Fibroblast of villous mesenchyme (primary cell): ENCODE measurements at regions not wholly inside any gene's neighbourhood (a gene's known extent, or its start where the extent isn't known, plus 50 kb on each side); places are given as distances from the start of the nearest gene placed in this dataset.

Experiments used
- DNase-seq: peaks from one replicate; pipeline ENCODE4 v3.0.0-alpha.2; 2010; ENCODE audit warnings: low read depth
- H3K4me3 ChIP-seq: 2 replicates; pipeline ENCODE4 v1.5.1; 2011; ENCODE audit warnings: low read depth, mild to moderate bottlenecking, low read length
- CTCF ChIP-seq: IDR thresholded peaks from 2 replicates; pipeline ENCODE4 v1.5.1; 2012; ENCODE audit warnings: low read depth, mild to moderate bottlenecking, low read length; ENCODE audit not compliant: insufficient read depth

- H3K4me3 ChIP-seq = no peak overlapping the region
- TF ChIP-seq CTCF = no peak
- no peak for DNase-seq
Measured at GRCh38 chr20:48164566-48165400, 379.5 kb upstream of the SULF2 start.

GRCh38 chr20:48164034-48164433 lies 378.8 kb upstream of the SULF2 start:
- no peak overlapping the region for H3K4me3 ChIP-seq
- DNase-seq = no peak
- TF ChIP-seq CTCF = no peak

GRCh38 chr20:48163505-48163904 lies 378.2 kb upstream of the SULF2 start:
- no peak for DNase-seq
- no peak for TF ChIP-seq CTCF
- no peak overlapping the region for H3K4me3 ChIP-seq

GRCh38 chr20:48162621-48163020 lies 377.3 kb upstream of the SULF2 start:
- no peak for DNase-seq
- TF ChIP-seq CTCF = no peak
- no peak overlapping the region for H3K4me3 ChIP-seq

- no peak overlapping the region for H3K4me3 ChIP-seq
- DNase-seq = no peak
- TF ChIP-seq CTCF = no peak
Measured at GRCh38 chr20:48159145-48160008, 374.1 kb upstream of the SULF2 start.

- peak; percentile 32 for DNase-seq
- TF ChIP-seq CTCF = no peak
- H3K4me3 ChIP-seq = no peak overlapping the region
Measured at GRCh38 chr20:48158014-48158413, 372.7 kb upstream of the SULF2 start.
